GM23248 (cell line): ENCODE measurements at regions not wholly inside any gene's neighbourhood (a gene's known extent, or its start where the extent isn't known, plus 50 kb on each side); places are given as distances from the start of the nearest gene placed in this dataset.

Source experiments
- EZH2 ChIP-seq: fragments of 200-600 bp; sonication (generic); IDR thresholded peaks from 2 replicates; pipeline ENCODE4 v1.6.1; 2018; ENCODE audit warnings: antibody characterized with exemption, mild to moderate bottlenecking; ENCODE audit not compliant: insufficient read depth, poor library complexity, severe bottlenecking
- EZH2phosphoT487 ChIP-seq: fragments of 200-600 bp; sonication (generic); IDR thresholded peaks from 2 replicates; pipeline ENCODE4 v1.6.1; 2018; ENCODE audit warnings: antibody characterized with exemption, moderate library complexity, mild to moderate bottlenecking, low read depth; ENCODE audit not compliant: insufficient read depth

- TF ChIP-seq EZH2 (no peak), EZH2phosphoT487 (no peak)
These were observed 506.4 kb upstream of the JAG1 start for GRCh38 chr20:11180186-11180585.
